ENCODE measurements at regions not wholly inside any gene's neighbourhood (a gene's known extent, or its start where the extent isn't known, plus 50 kb on each side); places are given as distances from the start of the nearest gene placed in this dataset.

DNA sequence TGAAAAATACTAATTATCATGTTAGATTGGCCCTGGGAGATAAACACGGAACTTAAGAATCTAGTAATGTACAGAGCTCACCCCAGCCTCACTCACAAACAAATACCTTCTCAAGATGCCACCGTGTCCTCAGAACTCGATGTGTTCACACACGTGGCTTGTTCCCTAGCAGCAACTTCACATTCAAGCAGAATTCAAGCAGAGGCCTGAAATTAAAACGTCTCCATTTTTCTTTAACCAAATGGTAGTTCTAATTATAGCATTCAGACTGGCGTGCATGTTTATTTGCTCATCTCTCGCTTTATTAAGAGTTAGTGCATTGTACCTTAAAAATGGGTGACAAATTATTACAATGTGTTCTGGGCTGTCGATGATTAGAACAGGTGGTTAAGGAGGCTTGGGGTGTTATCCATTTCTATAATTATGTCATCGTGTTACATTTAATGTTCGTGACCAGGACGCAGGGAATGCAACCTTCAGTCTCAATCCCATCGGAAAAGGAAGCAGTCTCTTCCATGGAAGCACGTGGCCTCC, 57.3 kb upstream of the SLC66A3 start:
- no peak overlapping the region for H3K4me3 ChIP-seq (ENCODE audit: low read length)
- no peak for DNase-seq (ENCODE audit: low read depth)

DNA sequence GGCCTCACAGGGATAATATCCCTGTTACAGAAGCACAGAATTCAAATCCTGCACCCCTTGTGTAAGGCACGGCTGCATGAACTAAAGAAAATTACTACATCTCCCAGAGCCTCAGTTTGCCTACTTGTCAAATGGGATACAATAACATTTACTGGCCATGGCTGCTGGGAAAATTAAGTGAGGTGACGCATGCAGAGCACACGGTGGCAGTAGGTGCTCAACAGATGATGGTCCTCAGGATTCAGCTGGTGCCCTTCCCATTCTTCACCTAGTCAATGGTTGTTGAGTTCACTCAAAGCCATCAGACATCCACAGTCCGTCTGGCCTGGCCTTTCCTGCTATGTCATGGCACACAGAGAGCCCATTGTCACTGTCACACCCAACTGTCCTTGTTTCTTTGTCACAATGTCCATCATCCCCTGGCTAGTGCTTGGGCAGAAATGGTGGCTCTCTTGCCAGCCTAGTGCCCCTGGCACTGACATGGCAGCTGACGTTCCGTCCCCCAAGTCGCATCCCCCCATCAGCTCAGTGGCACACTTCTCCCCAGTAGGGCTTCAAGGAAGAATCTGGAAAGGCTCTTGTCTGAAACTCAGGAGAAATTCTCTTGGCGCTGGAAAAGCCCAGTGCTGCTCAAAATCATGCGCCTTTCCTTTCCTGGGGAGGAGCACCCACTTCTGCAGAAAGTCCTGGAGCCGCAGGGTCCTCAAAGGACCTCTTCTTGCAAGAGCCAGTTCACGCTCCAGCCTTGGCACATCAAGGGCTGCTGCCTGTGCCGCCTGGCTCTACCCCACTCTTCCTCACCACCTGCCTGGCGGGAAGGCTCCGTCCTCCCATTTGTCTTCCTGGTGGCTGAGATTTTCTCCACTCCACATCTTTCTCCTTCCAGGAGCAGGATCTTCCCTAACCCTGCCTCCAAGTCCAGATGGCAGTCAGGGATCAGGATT, 55.9 kb upstream of the SLC66A3 start:
- Histone ChIP-seq H3K4me1 (ENCODE audit: control insufficient read depth, insufficient read depth, low read length) (peaks cover 9% of the 10 kb centered on the region), H3K36me3 (ENCODE audit: control insufficient read depth, insufficient read depth, low read length, severe bottlenecking) (no peaks in the 10 kb centered on the region), H3K9ac (ENCODE audit: low read length) (no peak overlapping the region), H3K9me3 (ENCODE audit: control insufficient read depth, low read length) (no peaks in the 10 kb centered on the region), H3K4me3 (ENCODE audit: low read length) (no peak overlapping the region), H3K27me3 (replicated peaks; ENCODE audit: control insufficient read depth, insufficient read depth, low read length) (peaks cover 48% of the 10 kb centered on the region)
- DNase-seq (ENCODE audit: low read depth), result no peak

More for the DNA sequence above, 57.3 kb upstream of the SLC66A3 start:
- Histone ChIP-seq H3K27me3 (replicated peaks; ENCODE audit: control insufficient read depth, insufficient read depth, low read length) (peaks cover 41% of the 10 kb centered on the region), H3K36me3 (ENCODE audit: control insufficient read depth, insufficient read depth, low read length, severe bottlenecking) (no peaks in the 10 kb centered on the region), H3K4me1 (ENCODE audit: control insufficient read depth, insufficient read depth, low read length) (peaks cover 9% of the 10 kb centered on the region), H3K9ac (ENCODE audit: low read length) (no peak overlapping the region), H3K9me3 (ENCODE audit: control insufficient read depth, low read length) (no peaks in the 10 kb centered on the region)

DNA sequence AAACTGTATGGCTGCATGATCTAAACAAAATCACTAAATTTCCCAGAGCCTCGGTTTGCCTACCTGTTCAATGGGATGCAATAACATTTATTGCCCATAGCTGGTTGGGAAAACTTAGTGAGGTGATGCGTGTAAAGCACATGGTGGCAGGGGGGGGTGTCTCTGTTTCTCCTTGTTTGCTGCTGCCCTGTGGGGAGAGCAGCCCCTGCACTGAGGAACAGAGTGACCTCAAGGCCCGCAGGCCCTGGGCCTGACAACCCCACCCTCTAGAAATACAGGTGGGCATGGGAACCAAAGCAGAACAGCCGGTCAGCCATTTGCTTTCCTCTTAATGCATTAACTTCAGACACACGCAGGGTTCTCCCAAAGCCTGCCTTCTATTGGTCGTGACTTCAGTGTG, 55.1 kb upstream of the SLC66A3 start:
- Histone ChIP-seq H3K9ac (ENCODE audit: low read length) (no peak overlapping the region), H3K4me3 (ENCODE audit: low read length) (no peak overlapping the region), H3K4me1 (ENCODE audit: control insufficient read depth, insufficient read depth, low read length) (peaks cover 9% of the 10 kb centered on the region), H3K9me3 (ENCODE audit: control insufficient read depth, low read length) (no peaks in the 10 kb centered on the region), H3K36me3 (ENCODE audit: control insufficient read depth, insufficient read depth, low read length, severe bottlenecking) (no peaks in the 10 kb centered on the region), H3K27me3 (replicated peaks; ENCODE audit: control insufficient read depth, insufficient read depth, low read length) (peaks cover 43% of the 10 kb centered on the region)
- DNase-seq (ENCODE audit: low read depth), result no peak

DNA sequence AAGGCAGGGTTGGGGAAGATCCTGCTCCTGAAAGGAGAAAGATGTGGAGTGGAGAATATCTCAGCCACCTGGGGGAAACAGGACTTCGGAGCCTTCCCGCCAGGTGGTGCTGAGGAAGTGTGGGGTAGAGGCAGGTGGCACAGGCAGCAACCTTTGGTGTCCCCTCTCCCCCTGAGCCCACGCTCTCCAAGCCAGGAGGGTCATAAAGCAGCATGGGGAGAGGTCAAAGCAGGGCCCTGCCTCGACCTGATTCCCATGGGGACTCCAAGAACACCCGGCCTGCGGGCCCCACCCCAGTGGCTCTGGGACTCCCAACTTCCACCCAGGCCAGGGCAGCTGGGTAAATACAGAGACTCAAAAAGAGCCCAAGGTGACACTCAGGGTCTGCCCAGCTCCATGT, 54.3 kb upstream of the SLC66A3 start:
- Histone ChIP-seq H3K4me3 (ENCODE audit: low read length) (no peak overlapping the region), H3K4me1 (ENCODE audit: control insufficient read depth, insufficient read depth, low read length) (peaks cover 9% of the 10 kb centered on the region), H3K36me3 (ENCODE audit: control insufficient read depth, insufficient read depth, low read length, severe bottlenecking) (no peaks in the 10 kb centered on the region), H3K27me3 (replicated peaks; ENCODE audit: control insufficient read depth, insufficient read depth, low read length) (peaks cover 44% of the 10 kb centered on the region), H3K9me3 (ENCODE audit: control insufficient read depth, low read length) (no peaks in the 10 kb centered on the region), H3K9ac (ENCODE audit: low read length) (no peak overlapping the region)
- DNase-seq (ENCODE audit: low read depth), result no peak

DNA sequence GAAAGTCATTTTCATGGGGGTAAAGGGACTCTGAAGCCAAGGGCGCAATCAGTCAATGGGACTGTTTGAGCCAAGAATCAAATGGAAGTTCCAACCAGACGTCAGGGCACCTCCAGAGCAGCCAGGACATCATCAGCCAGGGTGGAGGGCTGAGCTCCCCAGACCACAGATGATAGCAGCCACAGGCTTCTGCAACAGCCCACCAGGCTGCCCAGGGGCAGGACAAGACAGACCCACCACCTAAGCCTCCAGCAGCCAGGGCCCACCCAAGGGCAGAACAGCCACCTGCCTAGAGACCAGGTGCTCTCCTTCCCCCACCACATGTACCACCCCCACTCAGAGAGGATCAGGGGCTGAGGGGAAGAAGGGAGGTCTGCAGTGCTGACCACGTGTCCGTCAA, 53.8 kb upstream of the SLC66A3 start:
- Histone ChIP-seq H3K27me3 (replicated peaks; ENCODE audit: control insufficient read depth, insufficient read depth, low read length) (peaks cover 44% of the 10 kb centered on the region), H3K9ac (ENCODE audit: low read length) (no peak overlapping the region), H3K36me3 (ENCODE audit: control insufficient read depth, insufficient read depth, low read length, severe bottlenecking) (no peaks in the 10 kb centered on the region), H3K4me3 (ENCODE audit: low read length) (no peak overlapping the region), H3K9me3 (ENCODE audit: control insufficient read depth, low read length) (no peaks in the 10 kb centered on the region), H3K4me1 (ENCODE audit: control insufficient read depth, insufficient read depth, low read length) (peaks cover 9% of the 10 kb centered on the region)
- no peak for DNase-seq (ENCODE audit: low read depth)

DNA sequence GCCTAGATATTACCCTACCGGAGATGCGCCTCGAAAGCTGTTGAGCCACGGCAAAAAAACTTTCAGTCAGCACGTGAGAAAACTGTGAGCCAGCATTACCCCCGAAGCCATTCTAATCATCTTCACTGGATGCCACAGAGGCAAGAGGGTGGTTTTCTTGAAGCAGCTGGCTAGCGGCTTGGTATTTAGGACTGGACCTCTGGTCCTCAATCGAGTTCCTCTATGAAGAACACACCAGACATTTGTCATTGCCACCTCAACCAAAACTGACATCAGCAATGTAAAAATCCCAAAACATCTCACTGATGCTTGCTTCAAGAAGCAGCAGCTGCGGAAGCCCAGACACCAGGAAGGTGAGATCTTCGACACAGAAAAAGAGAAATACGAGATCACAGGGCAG, 52.8 kb upstream of the SLC66A3 start:
- H3K27me3 ChIP-seq (replicated peaks; ENCODE audit: control insufficient read depth, insufficient read depth, low read length), result peaks cover 44% of the 10 kb centered on the region
- no peak overlapping the region for H3K4me3 ChIP-seq (ENCODE audit: low read length)
- peaks cover 3% of the 10 kb centered on the region for H3K4me1 ChIP-seq (ENCODE audit: control insufficient read depth, insufficient read depth, low read length)
- DNase-seq (ENCODE audit: low read depth), result no peak
- no peaks in the 10 kb centered on the region for H3K36me3 ChIP-seq (ENCODE audit: control insufficient read depth, insufficient read depth, low read length, severe bottlenecking)
- no peak overlapping the region for H3K9ac ChIP-seq (ENCODE audit: low read length)
- H3K9me3 ChIP-seq (ENCODE audit: control insufficient read depth, low read length), result no peaks in the 10 kb centered on the region

DNA sequence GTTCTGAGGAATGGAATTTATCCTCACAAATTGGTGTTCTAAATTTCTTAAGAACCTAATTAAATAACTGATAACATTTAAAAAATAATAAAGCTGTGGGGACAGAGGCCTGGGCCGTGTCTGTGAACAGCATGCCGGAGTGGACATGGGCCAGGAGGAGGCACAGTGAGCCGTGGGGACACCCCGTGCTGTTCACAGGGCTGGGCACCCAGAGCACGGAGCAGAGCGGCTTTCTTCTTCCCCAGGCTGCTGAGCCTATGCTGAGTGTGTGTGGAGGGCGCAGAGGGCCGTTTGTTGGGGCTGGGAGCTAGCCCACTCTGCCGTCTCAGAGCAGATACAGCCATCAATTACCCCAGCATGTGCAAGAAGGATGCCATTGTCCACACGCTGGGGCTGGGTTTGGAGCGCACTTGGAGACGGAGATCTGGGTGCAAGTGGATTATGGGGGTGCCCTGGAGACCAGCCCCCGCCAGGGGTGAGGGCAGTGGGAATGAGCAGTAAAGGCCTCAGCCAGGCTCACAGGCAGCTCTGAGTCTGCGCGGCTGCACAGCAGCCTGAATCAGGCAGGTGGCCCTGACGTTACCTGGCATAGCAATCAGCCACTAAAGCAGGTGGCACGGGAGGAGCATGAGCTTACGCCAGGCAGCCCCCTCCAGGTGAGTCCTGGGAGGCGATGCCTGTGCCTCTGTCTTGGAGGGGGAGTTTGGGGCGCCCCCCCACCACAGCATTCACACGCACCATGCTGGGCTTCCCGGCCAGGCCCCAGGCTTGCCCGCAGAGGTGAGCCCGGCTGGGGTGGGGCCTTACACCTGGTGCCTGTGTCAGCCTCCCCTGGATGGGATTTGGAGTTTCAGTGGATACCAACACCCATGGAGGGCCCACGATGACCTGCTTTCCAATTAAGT, 52.1 kb upstream of the SLC66A3 start:
- peaks cover 44% of the 10 kb centered on the region for H3K27me3 ChIP-seq (replicated peaks; ENCODE audit: control insufficient read depth, insufficient read depth, low read length)
- no peaks in the 10 kb centered on the region for H3K4me1 ChIP-seq (ENCODE audit: control insufficient read depth, insufficient read depth, low read length)
- H3K4me3 ChIP-seq (ENCODE audit: low read length), result no peak overlapping the region
- H3K9ac ChIP-seq (ENCODE audit: low read length), result no peak overlapping the region
- H3K36me3 ChIP-seq (ENCODE audit: control insufficient read depth, insufficient read depth, low read length, severe bottlenecking), result no peaks in the 10 kb centered on the region
- no peaks in the 10 kb centered on the region for H3K9me3 ChIP-seq (ENCODE audit: control insufficient read depth, low read length)
- DNase-seq (ENCODE audit: low read depth), result no peak

DNA sequence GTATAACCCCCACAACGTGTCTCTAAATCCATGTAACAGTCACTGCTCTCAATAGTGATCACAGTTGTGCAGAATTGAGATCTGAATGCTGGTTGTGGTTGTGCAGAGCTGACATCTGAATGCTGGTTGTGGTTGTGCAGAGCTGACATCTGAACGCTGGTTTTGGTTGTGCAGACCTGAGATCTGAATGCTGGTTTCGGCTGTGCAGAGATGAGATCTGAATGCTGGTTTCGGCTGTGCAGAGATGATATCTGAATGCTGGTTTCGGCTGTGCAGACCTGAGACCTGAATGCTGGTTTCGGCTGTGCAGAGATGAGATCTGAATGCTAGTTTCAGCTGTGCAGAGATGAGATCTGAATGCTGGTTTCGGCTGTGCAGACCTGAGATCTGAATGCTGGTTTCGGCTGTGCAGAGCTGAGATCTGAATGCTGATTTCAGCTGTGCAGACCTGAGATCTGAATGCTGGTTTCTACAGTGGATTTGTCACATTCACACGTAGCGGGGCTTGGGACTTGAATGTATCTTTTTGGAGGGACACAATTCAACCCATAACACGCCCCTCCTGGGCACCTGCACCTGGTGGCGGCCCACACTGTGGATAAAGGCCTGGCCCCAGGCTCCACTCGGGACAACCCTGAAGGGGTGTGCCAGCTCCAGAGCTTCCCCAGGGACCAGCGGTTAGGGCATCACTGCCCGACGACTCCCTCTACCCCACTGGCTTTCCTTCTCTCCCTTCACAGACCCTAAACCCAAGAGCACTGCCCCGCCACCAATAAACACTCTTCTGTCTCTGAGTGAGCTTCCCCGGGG, 51.1 kb upstream of the SLC66A3 start:
- no peaks in the 10 kb centered on the region for H3K36me3 ChIP-seq (ENCODE audit: control insufficient read depth, insufficient read depth, low read length, severe bottlenecking)
- no peaks in the 10 kb centered on the region for H3K9me3 ChIP-seq (ENCODE audit: control insufficient read depth, low read length)
- peaks cover 44% of the 10 kb centered on the region for H3K27me3 ChIP-seq (replicated peaks; ENCODE audit: control insufficient read depth, insufficient read depth, low read length)
- no peak overlapping the region for H3K4me3 ChIP-seq (ENCODE audit: low read length)
- no peaks in the 10 kb centered on the region for H3K4me1 ChIP-seq (ENCODE audit: control insufficient read depth, insufficient read depth, low read length)
- no peak overlapping the region for H3K9ac ChIP-seq (ENCODE audit: low read length)
- no peak for DNase-seq (ENCODE audit: low read depth)

DNA sequence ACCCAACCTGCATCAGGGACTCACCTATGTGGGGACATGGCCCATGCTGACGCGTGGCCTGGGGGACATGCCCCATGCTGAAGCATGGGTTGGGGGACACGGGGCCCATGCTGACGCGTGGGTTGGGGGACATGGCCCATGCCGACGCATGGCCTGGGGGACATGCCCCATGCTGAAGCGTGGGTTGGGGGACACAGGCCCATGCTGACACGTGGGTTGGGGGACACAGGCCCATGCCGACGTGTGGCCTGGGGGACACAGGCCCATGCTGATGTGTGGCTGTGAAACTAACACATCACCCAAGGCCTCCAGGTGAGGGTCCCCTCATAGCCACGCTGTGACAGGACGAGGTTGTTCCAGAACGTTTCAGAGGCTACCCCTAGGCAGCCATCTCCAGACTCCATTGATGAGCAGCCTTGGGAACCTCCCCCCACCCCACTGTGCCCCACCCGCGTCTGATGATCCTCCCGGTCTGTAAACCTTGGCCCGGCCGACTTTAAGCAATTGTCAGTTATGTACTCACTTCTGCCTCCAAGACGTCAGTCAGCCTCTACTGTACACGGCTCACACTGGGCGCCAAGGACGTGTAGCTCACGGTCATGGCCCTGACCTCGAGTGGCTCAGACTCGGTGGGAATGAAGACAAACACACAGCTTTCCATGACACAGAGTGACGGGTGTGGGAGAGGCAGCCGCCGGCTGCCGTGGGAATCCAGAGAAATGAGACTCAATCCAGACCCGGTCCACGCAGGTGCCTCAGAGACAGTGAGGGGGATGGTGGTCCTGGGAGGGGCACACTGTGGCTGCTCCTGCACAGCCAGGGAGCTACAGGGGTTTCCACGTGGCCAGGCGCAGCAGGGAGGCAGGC, 50.2 kb upstream of the SLC66A3 start:
- H3K9ac ChIP-seq (ENCODE audit: low read length), result no peak overlapping the region

More for the DNA sequence above, 50.2 kb upstream of the SLC66A3 start:
- Histone ChIP-seq H3K4me1 (ENCODE audit: control insufficient read depth, insufficient read depth, low read length) (no peaks in the 10 kb centered on the region), H3K36me3 (ENCODE audit: control insufficient read depth, insufficient read depth, low read length, severe bottlenecking) (no peaks in the 10 kb centered on the region), H3K9me3 (ENCODE audit: control insufficient read depth, low read length) (no peaks in the 10 kb centered on the region), H3K4me3 (ENCODE audit: low read length) (no peak overlapping the region), H3K27me3 (replicated peaks; ENCODE audit: control insufficient read depth, insufficient read depth, low read length) (peaks cover 40% of the 10 kb centered on the region)
- DNase-seq (ENCODE audit: low read depth), result no peak

All from adipocyte (in vitro differentiated cells).